Amygdala (tissue), 56 donors: ENCODE measurements at regions not wholly inside any gene's neighbourhood (a gene's known extent, or its start where the extent isn't known, plus 50 kb on each side); places are given as distances from the start of the nearest gene placed in this dataset.
A peak's percentile ranks its signal among the peaks of the same experiment; 100 is the strongest.

Source experiments
- DNase-seq, 56 donors: peaks; one replicate each; lab custom pipeline; 2025; lab: John Stamatoyannopoulos, UW

GRCh38 chr2:122980671-122981070 lies 1044.4 kb upstream of the CNTNAP5 start:
- peak in 1 of 56 donors; percentile 33 for DNase-seq

DNA sequence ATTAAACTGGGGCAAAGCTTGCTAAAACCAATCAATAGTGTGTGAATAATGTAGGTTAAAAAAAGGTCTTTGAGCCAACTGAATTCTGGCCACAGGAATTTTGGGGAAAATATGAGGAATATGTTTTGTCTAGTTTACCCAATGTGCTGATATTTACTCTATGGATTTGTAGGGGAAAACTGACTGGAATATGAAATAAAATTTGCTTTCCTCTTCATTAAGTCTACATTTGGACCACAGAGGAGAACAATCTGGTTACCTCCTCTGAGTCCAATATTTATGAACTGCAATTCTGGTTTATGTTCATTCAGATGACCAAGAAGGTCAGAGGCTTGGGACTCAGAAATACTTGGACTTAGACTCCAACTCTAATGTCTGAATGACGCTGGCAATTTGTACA lies 1042.2 kb upstream of the CNTNAP5 start:
- no peak for DNase-seq

DNA sequence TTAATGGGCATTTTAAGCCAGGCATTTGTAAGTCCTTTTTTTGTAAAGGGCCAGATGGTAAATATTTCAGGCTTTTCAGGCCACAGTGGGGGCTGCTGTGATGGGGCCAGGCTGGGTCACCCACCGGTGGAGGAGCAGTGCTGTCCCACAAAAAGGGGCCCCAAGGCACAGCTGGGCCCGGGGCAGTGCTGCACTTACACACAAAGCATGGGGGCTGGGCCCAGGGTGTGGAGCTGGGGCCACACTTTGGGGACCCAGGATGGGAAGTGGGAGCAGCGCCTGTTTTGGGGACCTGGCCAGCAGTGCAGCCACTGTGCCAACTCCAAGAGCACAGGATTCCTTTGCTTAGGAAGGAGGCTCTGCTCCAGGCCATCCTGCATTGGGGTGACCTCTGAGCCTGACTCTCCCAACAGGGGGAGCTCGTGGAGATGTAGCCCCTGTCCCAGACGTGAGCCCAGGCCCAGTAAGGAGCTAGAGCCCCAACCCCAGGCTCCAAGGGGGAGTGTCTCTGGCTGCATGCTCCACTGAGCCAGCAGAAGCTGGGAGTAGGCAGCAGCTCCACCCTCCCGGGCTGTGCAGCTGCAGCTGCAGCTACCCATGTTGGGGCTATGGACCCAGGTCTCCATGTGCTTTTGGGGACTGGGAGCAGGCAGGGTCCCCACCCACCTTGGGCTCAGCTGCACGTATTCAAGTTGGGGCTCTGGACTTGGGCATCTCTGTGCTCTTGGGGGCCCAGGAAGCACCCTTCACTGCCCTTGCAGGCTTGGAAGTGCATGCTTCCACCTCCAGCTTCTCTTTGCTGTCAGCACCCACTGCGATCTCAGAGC lies 1036.5 kb upstream of the CNTNAP5 start:
- DNase-seq = no peak

GRCh38 chr2:122993592-122993991 lies 1031.5 kb upstream of the CNTNAP5 start:
- DNase-seq = no peak

GRCh38 chr2:122999258-122999657 lies 1025.8 kb upstream of the CNTNAP5 start:
- no peak for DNase-seq

DNA sequence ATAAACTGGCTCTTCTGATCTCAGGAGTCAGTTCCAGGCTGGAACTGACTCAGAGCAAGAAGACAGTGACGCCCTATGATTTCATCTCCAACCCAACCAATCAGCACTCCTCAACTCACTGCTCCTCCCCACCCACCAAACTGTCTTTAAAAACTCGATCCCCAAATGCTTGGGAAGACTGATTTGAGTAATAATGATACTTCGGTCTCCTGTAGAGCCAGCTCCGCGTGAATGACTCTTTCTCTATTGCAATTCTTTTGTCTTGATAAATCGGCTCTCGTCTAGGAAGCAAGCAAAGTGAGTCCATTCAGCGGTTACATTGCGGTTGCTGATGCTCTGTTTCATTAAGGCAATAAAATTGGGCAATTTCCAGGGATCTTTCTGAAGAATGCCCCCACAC lies 1025.3 kb upstream of the CNTNAP5 start:
- DNase-seq = no peak

DNA sequence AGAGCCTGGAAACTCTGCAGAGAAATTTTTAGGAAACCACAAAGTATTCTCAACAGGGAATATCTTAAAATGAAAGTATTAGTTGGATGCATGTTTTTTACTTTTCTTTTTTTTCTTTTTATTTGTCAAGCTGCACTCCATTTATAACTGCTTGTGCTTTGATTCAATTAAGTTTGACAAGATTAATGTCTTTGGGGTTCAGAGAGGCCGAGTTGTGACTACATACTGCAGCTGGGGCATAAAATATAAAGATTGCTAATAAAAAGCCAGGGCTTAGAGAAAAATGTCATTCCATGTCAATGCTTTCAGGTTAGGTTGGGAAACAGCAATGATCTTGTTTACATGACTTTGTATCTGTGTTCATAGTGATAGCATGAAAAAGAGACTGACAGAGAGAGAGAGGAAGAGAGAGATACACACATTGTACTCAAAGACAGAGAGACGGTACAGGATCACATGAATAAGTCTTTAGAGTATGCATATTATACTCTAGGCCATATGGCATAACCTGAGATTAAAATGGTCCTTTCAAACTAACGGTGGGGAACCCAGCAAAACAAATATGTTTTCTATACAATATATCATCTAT lies 1022.3 kb upstream of the CNTNAP5 start:
- DNase-seq = no peak

DNA sequence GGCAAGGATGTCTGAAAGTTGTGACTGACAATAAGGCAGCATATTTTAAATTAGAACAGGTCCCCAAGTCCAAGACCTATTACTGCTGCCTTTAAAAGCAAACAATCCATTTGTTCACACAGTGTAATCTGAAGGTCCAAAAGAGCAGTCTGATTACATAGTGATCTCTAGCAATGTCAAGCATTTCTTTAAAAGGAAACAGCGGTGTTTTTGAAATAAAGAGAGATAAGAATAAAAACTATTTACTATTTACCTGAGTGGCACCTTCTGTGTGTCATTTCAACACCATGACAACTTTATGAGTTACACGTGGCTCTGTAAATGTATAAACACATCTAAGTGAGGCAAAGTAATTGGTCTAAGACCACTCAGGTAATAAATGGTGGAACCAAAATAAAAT lies 1009.9 kb upstream of the CNTNAP5 start:
- DNase-seq = no peak

- no peak for DNase-seq
These were observed 989.5 kb upstream of the CNTNAP5 start for GRCh38 chr2:123035541-123035940.

DNA sequence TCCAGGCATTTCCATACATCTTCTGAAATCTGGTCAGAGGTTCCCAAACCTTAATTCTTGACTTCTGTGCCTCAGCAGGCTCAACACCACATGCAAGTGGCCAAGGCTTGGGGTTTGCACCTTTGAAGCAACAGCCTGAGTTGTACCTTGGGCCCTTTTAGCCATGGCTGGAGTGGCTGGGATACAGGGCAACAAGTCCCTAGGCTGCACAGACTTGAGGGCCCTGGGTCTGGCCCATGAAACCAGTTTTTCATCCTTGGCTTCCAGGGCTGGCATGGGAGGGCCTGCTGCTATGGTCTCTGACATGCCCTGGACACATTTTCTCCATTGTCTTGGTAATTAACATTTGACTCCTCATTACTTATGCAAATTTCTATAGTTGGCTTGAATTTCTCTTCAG lies 988.8 kb upstream of the CNTNAP5 start:
- no peak for DNase-seq

DNA sequence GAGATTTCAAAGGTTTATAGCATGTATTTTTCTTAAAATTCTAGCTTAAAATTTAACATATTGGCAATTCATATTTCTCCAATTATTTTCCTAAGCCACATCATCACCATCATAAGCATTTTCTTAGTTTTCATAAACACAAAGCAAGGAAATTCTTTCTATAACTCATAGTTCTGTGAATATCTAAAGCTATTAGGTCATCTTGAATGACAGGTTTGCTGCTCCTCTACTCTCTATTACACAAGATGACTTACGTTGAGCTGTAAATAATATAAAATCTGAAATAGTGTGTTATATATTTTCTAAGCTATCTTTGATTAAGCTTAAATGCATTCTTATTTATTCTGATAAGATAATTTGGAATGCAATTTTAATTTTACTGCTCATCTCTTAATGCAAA lies 984.6 kb upstream of the CNTNAP5 start:
- no peak for DNase-seq

DNA sequence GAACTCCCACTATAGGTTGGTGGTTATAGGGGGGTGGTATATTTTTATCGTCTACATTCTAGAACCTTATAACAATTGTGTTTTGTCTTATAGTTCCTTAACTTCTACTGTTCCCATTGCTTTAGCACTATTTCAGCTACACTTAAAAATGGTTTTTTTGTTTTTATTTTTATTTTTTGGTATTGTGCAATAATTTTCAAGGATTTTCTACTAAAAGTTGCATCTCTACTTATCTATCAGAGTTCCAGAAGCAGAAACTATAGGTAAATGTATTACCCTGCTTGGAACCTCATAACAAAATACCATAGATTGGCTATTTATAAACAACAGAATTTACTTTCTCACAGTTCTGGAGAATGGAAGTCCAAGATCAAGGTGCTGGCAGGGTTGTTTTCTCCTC lies 981.6 kb upstream of the CNTNAP5 start:
- DNase-seq = no peak

GRCh38 chr2:123045713-123046112 lies 979.4 kb upstream of the CNTNAP5 start:
- no peak for DNase-seq

DNA sequence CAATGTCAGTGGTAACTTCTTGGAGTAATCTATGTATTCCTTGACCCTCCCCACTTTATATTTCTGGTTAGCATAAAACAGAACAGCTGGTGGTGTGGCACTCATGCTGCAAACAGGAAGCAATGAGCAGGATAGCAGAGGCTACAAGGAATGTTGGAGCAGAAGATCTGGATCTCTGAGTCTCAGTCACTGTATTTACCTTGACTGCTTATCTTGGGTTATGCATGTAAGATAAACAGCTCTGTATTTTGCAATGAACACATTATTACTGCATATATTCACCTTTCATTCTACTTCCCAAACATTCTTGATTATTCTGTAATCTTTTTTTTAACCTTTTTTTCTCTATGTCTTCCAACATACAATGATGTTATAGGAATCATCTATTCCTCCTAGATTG lies 977.9 kb upstream of the CNTNAP5 start:
- no peak for DNase-seq

DNA sequence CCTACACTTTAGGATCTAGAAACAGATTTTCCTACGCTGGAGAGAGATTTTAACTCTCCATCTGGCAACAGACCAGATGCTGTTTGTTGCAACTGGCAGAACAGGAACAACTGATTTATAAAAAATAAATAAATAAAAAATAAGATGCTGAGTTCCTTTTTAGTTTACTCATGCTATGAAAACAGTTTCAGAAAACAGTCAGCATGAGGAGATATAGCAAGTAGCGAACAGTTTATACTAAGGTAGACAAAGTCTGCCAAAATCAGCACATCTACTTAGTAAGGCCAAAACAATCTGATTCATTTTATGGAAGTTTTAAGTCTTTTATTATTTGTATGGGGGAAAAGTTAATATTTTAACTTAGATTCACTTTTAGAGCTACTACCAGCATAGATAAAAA lies 974.0 kb upstream of the CNTNAP5 start:
- DNase-seq = no peak

DNA sequence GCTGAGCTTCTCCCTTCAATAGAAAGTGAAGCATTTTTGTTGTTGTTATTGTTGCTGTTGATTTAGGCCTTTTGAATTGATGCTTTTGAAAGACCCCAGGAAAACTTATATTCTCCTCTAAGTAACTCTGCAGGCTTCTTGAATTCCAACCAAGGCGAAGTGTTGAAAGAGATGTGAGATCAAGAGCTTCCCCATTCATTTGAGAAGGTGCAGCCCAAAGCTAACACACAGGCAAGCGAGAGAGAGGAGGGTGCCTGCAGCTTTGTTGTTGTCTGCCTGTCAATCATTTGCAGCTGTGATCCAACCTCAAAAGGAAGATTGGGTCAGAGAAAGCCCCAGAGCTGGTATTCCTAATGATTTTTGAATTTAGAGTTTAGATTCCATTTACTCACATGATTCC lies 963.6 kb upstream of the CNTNAP5 start:
- no peak for DNase-seq

- DNase-seq = no peak
These were observed 951.7 kb upstream of the CNTNAP5 start for GRCh38 chr2:123073371-123073770.

DNA sequence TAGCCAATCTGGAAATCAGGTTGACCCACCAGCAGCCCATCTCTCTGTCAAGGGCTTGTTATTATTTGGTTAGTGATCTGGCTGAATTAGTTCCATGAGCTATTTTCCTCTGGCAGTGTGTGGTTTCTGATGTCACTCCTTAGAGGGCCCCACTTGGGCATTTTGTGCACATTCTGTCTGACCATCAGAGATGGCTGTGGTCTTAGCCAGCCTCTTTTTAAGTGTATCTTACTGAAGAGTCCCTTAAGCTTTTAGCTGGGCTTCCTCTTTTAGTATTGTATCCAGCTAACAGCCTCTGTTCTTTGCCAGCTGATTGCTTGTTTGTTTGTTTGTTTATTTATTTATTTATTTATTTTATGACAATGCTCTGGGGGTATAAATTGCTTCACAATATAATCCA lies 951.1 kb upstream of the CNTNAP5 start:
- DNase-seq = no peak

- DNase-seq = no peak
These were observed 948.0 kb upstream of the CNTNAP5 start for GRCh38 chr2:123077101-123077500.

DNA sequence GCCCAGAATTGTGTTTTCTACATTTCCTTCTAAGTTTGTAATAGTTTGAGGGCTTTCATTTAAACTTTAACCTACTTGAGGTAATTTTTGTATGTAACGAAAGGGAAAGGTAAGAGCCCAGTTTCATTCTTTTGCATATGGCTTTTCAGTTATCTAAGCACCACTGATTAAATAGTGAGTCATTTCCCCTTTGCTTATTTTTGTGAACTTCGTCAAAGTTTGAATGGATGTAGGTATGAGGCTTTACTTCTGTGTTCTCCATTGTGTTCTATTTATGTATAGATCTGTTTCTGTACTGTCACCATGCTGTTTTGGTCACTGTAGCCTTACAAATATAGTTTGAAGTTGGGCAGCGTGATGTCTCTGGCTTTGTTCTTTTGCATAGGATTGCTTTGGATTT lies 944.8 kb upstream of the CNTNAP5 start:
- DNase-seq = no peak

GRCh38 chr2:123085484-123085883 lies 939.6 kb upstream of the CNTNAP5 start:
- no peak for DNase-seq

- DNase-seq = no peak
These were observed 938.3 kb upstream of the CNTNAP5 start for GRCh38 chr2:123086613-123087385.
